Vagina (tissue), 2 donors: ENCODE measurements at regions not wholly inside any gene's neighbourhood (a gene's known extent, or its start where the extent isn't known, plus 50 kb on each side); places are given as distances from the start of the nearest gene placed in this dataset.
A peak's percentile ranks its signal among the peaks of the same experiment; 100 is the strongest.

Source experiments
- DNase-seq, 2 donors: peaks; one replicate each; pipeline ENCODE4 v3.0.0-alpha.2; 2017; ENCODE audit errors: extremely low spot score in 2 of 2
- H3K27ac ChIP-seq: fragments of 200-600 bp; sonication (generic); one replicate; pipeline ENCODE4 v1.5.1; 2019
- H3K27me3 ChIP-seq: fragments of 200-600 bp; sonication (generic); one replicate; pipeline ENCODE4 v1.5.1; 2019
- H3K36me3 ChIP-seq, 2 donors: fragments of 200-600 bp; sonication (generic); one replicate each; pipeline ENCODE4 v1.5.1; 2017 to 2019
- H3K4me1 ChIP-seq: fragments of 200-600 bp; sonication (generic); one replicate; pipeline ENCODE4 v1.5.1; 2019
- H3K4me3 ChIP-seq, 2 donors: fragments of 200-600 bp; sonication (generic); 1 replicate in 1 of 2; 2 replicates in 1 of 2; pipeline ENCODE4 v1.5.1; 2016 to 2019
- H3K9me3 ChIP-seq: fragments of 200-600 bp; sonication (generic); one replicate; pipeline ENCODE4 v1.5.1; 2019
- CTCF ChIP-seq, 3 experiments: fragments of 450-650 bp in 2 of 3; fragments of 200-600 bp in 1 of 3; sonication (generic) in 1 of 3; IDR thresholded peaks; one replicate each; pipeline ENCODE4 v1.5.1; 2017 to 2019; ENCODE audit warnings: antibody characterized with exemption in 3 of 3, mild to moderate bottlenecking in 2 of 3, moderate library complexity in 2 of 3
- POLR2A ChIP-seq, 2 donors: fragments of 450-650 bp; IDR thresholded peaks; one replicate each; pipeline ENCODE4 v1.6.1; 2017; ENCODE audit warnings: antibody characterized with exemption in 2 of 2, mild to moderate bottlenecking in 2 of 2, moderate library complexity in 2 of 2
- POLR2AphosphoS5 ChIP-seq, 2 donors: sonication (generic); formaldehyde crosslinking; IDR thresholded peaks; one replicate each; pipeline ENCODE4 v1.9.0; 2017; ENCODE audit warnings: antibody characterized with exemption in 2 of 2, mild to moderate bottlenecking in 2 of 2, low read depth in 1 of 2; ENCODE audit not compliant: insufficient read depth in 1 of 2
- intact Hi-C: fragments of 100-400 bp; cut with DNase I; formaldehyde crosslinking; loops from one replicate; pipeline ENCODE4 v1.15.1; 2023

- H3K4me1 ChIP-seq: peaks cover 13% of the 10 kb centered on the region
- DNase-seq: no peak
- peak overlapping the region; percentile 48 for H3K27ac ChIP-seq
- TF ChIP-seq POLR2AphosphoS5 (IDR thresholded peaks at IDR 0.05; ENCODE audit: insufficient read depth in 1 of 2, low read depth in 1 of 2): no peak
- no peak for TF ChIP-seq POLR2A (IDR thresholded peaks at IDR 0.05)
- TF ChIP-seq CTCF (IDR thresholded peaks at IDR 0.05): no peak
- intact Hi-C loops: no loop called here
- no peaks in the 10 kb centered on the region for H3K36me3 ChIP-seq
- H3K9me3 ChIP-seq: no peaks in the 10 kb centered on the region
- H3K4me3 ChIP-seq: no peak overlapping the region
- no peaks in the 10 kb centered on the region for H3K27me3 ChIP-seq
Observed at GRCh38 chr11:101188801-101189200, 59.2 kb upstream of the PGR start.

GRCh38 chr11:101188173-101188572 lies 58.6 kb upstream of the PGR start:
- TF ChIP-seq POLR2AphosphoS5 (IDR thresholded peaks at IDR 0.05; ENCODE audit: insufficient read depth in 1 of 2, low read depth in 1 of 2) (peak; percentile 9 to 24), CTCF (IDR thresholded peaks at IDR 0.05) (no peak)
- Histone ChIP-seq H3K27ac (peak overlapping the region; percentile 48), H3K4me3 (no peak overlapping the region), H3K9me3 (no peaks in the 10 kb centered on the region), H3K36me3 (no peaks in the 10 kb centered on the region), H3K27me3 (no peaks in the 10 kb centered on the region), H3K4me1 (peaks cover 13% of the 10 kb centered on the region)
- DNase-seq: no peak
- intact Hi-C loops: no loop called here

GRCh38 chr11:101187748-101188147 lies 58.1 kb upstream of the PGR start:
- Histone ChIP-seq H3K9me3 (no peaks in the 10 kb centered on the region), H3K36me3 (no peaks in the 10 kb centered on the region), H3K4me1 (peaks cover 13% of the 10 kb centered on the region), H3K4me3 (no peak overlapping the region), H3K27me3 (no peaks in the 10 kb centered on the region), H3K27ac (no peak overlapping the region)
- intact Hi-C loops: no loop called here
- no peak for DNase-seq
- TF ChIP-seq CTCF (IDR thresholded peaks at IDR 0.05) (no peak), POLR2A (IDR thresholded peaks at IDR 0.05) (no peak), POLR2AphosphoS5 (IDR thresholded peaks at IDR 0.05; ENCODE audit: insufficient read depth in 1 of 2, low read depth in 1 of 2) (no peak)

- TF ChIP-seq CTCF (IDR thresholded peaks at IDR 0.05) (no peak), POLR2A (IDR thresholded peaks at IDR 0.05) (no peak), POLR2AphosphoS5 (IDR thresholded peaks at IDR 0.05; ENCODE audit: insufficient read depth in 1 of 2, low read depth in 1 of 2) (no peak)
Observed at GRCh38 chr11:101185985-101186384, 56.4 kb upstream of the PGR start.

GRCh38 chr11:101182467-101182866 lies 52.9 kb upstream of the PGR start:
- no peak overlapping the region for H3K27ac ChIP-seq
- H3K27me3 ChIP-seq: no peaks in the 10 kb centered on the region
- intact Hi-C loops: no loop called here
- no peaks in the 10 kb centered on the region for H3K9me3 ChIP-seq
- no peak overlapping the region for H3K4me3 ChIP-seq
- H3K4me1 ChIP-seq: peaks cover 5% of the 10 kb centered on the region
- TF ChIP-seq POLR2A (IDR thresholded peaks at IDR 0.05): no peak
- no peak for TF ChIP-seq POLR2AphosphoS5 (IDR thresholded peaks at IDR 0.05; ENCODE audit: insufficient read depth in 1 of 2, low read depth in 1 of 2)
- H3K36me3 ChIP-seq: no peaks in the 10 kb centered on the region
- DNase-seq: no peak

More at GRCh38 chr11:101185985-101186384, 56.4 kb upstream of the PGR start:
- Histone ChIP-seq H3K27me3 (no peaks in the 10 kb centered on the region), H3K4me1 (peaks cover 13% of the 10 kb centered on the region), H3K27ac (no peak overlapping the region), H3K4me3 (no peak overlapping the region), H3K36me3 (no peaks in the 10 kb centered on the region), H3K9me3 (no peaks in the 10 kb centered on the region)
- DNase-seq: no peak
- intact Hi-C loops: no loop called here
